ENCODE measurements at regions not wholly inside any gene's neighbourhood (a gene's known extent, or its start where the extent isn't known, plus 50 kb on each side); places are given as distances from the start of the nearest gene placed in this dataset.
"Not testable (repeated sequence)": the region's sequence is repeated elsewhere in the genome, so short reads cannot be mapped to it uniquely, and the experiment has no call there.

DNA sequence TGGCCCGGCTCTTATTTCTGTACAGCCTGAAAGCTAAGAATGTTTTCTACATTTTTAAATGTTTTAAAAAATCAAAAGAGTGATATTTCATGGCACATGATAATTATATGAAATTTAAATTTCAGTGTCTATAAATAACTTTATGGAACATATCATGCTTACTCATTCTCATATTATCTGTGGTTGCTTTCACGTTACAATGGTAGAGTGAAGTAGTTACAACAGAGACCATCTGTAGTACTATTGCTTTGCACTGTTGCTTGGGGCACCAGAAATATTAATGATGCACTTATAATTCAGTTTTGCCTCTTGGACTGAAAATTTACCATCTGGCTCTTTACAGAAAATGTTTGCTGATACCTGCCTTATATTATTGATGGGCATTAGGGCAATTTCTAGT, 481.6 kb downstream of the PLPP3 start:
- DNase-seq = no peak

DNA sequence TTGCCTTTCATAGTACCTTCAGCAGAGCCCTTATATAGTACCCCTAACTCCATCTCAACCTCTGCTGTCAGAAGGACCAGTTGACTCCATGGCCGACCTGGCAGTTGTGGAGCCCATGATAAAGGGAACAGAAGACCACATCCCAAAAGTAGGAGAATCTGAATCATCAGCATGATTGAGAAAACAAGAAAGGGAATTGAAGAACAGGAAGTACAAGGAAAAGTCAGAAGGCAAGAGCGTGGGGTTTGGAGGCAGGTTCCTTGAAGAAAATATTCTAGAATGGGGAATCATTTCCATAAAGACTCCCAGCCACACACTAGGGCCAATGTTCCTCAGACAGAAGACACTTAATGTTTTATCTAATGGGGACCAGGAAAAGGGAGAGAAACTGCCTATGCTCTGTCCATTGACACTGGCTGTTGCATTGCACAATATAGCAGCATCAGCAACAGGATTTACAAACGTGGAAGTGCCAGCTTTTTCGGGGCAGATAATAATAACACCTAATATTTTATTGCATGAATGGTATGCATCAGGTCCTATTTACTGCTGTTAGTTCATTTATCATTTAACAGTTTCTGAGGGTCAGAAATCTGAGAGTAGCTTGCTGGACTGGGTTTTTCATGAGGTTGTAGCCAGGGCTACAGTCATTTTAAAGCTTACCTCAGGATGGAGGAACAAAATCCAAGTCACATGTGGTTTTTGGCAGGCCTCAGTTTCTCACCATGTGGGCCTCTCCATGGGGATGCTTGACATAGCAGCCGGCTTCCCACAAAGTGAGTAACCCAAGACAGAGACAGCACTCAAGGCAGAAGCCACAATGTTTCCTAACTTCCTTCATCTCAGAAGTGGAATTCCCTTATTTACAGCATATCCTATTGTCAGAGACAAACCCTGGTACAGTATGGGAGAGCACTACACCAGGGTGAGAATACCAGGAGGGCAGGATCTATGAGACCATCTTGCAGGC, 483.4 kb downstream of the PLPP3 start:
- DNase-seq = peak in 1 of 2 experiments; percentile 20

DNA sequence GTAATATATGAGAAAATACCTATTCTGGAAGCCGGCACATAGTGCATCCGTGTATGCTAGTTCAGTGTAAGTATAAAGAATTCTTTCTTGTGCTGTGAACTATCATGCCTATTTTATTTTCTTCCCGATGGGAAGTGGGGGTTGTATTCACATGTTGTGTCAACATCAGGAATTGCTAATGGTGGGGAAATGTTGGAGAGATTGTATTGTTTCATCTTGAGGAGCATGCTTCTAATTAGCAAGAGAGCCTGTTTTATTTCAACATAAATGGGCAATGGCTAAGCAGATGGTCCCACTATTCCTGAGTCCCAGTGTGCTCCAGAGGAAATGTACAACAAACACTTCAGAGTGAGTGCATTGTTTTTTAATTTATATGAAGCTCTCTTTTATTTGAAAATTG, 485.2 kb downstream of the PLPP3 start:
- DNase-seq = no peak

DNA sequence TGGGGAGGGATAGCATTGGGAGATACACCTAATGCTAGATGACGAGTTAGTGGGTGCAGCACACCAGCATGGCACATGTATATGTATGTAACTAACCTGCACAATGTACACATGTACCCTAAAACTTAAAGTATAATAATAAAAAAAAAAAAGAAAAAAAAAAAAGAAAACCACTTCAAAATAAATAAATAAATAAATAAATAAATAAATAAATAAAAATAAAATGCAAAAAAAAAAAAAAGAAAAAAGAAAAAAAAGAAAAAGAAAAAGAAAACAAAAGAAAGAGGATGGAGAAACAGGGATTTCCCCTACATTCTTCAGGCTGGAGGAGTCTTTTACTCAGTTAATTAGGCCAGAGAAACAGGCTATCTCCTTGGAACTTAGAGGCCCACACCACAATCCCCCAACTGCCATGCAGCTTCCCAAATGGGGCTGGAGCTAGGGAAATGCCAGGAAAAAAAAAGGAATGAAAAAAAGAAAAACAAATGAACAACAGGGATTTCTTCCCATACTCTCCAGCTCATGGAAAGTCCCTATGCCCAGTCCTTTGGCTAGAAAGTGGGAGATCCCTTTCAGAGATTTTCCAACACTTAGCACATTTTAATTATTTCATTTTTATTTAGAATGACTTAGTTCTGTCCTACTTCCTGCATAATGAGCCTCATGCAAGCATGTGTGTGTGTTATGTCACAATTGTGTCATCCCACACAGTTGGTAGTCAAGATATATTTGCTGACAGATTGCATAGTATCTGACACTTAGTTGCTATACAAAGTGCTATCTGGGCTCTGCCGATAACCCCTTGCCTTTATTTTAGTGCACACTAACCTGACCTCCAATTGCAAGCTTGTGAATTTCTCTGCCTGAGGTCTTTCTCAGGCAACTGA, 486.4 kb downstream of the PLPP3 start:
- DNase-seq = no peak

DNA sequence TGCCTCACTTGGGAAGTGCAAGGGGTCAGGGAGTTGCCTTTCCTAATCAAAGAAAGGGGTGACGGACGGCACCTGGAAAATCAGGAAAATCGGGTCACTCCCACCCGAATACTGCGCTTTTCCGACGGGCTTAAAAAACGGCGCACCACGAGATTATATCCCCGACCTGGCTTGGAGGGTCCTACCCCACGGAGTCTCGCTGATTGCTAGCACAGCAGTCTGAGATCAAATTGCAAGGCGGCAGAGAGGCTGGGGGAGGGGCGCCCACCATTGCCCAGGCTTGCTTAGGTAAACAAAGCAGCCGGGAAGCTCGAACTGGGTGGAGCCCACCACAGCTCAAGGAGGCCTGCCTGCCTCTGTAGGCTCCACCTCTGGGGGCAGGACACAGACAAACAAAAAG, 489.5 kb downstream of the PLPP3 start:
- DNase-seq = not testable (repeated sequence)

DNA sequence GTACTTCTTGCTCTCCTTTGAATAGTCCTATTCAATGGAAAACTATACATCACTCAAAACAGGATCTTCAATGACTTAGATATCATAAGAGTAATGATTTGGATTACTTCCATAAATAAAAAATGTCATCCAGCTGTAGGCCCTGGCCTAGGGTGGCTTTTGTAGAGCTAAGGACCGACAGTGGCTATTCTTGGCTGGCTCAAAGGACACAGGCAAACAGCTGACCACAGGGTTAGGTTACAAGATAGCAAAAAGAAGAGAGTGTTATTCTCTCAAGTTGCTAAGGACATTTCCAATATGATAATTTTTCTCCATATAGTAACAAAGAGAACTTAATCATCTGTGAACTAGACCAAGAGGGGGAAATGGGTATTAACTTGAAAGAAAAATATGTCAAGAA, 495.1 kb downstream of the PLPP3 start:
- no peak for DNase-seq

DNA sequence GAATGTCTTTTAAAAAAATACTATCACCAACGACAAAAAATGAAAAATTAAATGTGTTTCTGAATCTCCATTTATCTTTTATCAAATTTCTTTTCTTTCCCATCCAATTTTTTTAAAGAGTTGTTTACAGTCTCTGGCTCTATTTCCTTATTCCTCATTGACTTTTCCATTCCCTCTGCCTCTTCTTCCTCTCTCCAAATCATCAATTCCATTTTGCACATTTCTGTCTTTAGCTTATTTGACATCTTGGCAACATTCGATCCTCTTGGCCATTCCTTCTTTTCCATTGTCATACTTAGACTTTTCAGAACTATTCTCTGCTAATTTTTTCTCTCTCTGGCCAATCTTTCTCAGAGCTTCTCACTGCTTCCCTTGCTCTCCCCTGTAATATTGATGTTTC, 497.6 kb downstream of the PLPP3 start:
- no peak for DNase-seq

DNA sequence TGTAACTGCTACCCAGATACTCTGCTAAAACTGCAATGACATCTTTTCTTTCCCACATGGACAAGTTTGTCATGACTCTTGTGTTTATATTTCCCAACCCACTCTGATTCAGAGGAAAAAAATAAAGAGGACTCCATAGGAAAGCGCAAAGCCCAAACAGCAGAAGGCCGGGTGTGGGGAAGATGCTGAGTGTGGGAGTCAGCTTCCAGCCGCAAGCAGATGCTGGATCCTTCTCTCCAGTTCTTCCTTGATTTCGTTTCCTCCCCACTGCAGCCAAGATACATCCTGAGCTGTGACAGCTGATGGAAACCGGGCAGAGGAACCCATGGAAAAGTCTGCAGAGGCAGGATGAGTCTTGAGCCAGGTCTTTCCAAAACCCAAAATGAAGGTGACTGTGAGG, 498.2 kb downstream of the PLPP3 start:
- DNase-seq = no peak

DNA sequence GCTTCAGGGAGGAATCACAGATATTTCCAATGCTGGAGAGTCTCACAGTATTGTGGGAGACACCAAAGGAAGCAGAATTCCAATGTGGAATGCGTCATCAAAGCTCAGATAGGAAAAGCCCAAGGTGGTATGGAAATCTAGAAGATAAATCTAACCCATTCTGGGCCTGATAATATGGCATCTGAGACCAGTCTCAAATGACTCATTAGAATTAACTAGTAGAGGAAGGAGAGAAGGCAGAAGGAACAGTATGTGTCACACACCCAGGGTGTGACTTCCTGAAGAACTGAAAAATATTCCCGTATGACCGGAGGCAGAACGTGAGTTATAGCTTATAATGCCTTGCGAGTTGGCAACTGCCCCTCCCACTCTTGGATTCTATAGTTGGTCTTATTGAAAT, 499.2 kb downstream of the PLPP3 start:
- no peak for DNase-seq

DNA sequence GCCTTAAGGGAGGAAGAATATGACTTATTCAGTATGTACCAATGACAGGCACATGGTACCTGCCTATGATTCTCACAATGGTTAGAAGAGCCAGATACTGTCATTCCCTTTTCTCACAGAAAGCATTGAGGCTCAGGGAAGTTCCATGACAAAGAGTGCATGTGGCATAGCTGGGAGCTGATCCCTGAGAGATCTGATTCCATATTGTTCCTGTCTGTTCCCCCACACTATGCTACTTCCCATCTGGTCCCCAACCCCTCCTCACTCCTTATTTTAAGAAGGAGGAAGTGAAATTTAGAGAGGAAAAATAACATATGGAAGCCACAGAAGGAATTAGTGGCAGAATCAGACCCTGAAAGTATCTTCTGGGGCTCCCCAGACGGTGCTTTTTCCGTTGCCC, 500.0 kb downstream of the PLPP3 start:
- DNase-seq = no peak

DNA sequence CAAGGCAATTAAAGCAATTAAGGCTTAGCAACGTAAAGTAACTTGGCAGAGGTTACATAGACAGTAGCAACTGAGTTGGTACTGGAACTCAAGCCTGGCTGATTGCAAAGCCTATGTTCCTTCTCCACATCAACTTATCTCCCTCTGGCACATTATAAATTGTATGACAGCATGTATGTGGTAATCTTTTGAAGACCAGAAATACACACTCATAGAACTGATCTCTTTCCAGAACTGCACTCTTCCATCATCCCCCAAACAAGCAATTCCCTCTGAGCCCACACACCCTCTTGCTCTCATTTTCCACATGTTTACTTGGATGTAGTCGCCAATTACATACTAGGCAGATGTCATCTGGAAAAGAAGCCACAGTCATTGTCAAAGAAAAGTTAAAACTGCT, 502.2 kb downstream of the PLPP3 start:
- DNase-seq = no peak

DNA sequence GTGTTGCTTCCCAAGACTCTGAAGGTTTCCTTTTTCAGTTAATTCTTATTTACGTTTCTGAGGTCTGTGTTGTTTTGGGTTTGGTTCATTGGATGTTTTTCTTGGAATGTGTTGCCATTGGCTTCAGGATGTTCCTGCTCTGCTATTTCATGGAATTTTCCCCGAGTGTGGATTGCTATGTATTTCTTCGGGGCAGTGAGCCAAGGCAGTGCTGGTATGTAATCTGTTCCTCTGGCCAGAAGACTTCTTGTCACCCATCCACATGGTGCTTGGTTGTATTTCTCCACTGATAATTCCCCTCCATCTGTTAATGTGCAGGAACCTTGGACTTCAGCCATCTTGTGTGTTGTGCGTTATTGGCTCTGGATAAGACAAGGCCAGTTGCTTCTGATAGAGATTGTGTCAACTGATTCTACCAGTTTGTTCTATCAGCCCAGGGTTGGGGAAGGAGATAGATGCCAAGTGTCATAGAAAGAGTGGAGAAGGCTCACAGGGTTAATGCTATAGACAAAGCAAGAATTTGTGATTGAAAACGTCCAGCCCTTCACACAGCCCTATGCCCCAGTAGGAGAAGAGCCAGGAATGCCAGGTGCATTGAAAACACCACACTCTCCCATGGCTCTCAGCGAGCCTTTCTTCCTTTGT, 505.2 kb downstream of the PLPP3 start:
- DNase-seq = peak; percentile 91 to 96

DNA sequence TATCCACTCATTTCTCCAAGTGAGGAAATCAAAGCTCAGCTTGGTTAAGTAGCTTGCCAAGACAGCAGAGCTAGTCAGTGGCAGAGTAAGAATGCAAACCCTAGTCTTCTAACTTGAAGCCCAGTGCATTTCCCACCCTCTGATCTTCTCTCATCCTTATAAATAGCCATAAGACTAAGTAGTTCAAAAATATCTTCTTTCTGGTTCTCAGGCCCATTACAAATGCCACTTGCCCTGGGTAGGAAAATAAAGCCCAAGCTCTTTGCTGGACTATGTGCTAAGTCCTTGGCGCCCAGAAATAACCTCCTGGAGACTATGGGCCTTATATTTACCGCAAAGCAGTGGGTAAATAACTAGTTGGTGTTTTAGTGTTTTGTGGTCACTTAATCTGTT, 505.8 kb downstream of the PLPP3 start:
- DNase-seq = no peak

DNA sequence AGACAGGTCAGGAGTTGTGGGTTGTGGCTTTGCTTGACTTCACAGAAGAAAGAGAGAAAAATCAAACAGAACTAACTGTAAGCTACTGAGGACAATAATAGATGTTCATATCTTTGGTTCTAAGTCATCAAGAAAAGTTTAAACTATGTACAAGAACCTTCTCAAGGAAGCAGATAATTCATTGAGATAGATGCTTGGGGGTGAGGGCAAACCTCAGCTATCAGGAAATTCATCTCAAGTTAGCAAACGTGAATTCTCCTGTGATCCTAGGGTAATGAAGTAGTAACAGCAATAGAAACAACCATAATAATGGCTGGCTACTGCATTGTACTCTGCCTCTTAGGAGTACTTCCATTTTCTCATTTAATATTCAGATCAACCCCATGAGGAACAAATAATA, 506.2 kb downstream of the PLPP3 start:
- no peak for DNase-seq

DNA sequence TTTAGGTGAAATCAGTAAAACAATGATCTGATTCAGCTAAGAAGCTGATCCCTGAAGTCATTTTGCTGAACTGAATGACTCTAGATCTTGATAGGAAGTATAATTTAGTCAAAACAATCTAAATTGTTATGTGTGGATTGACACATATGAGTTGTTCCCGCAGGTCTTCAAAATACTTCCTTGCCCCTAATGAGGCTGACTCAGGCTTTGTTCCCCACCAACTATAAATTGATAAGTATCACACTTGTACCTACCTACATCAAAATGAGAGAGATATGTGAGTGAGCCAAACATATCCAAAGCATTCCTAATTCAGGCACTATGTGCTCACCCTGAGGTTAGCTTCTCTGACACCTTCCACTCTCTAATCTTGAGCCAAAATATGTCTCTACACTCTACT, 507.1 kb downstream of the PLPP3 start:
- DNase-seq = no peak

DNA sequence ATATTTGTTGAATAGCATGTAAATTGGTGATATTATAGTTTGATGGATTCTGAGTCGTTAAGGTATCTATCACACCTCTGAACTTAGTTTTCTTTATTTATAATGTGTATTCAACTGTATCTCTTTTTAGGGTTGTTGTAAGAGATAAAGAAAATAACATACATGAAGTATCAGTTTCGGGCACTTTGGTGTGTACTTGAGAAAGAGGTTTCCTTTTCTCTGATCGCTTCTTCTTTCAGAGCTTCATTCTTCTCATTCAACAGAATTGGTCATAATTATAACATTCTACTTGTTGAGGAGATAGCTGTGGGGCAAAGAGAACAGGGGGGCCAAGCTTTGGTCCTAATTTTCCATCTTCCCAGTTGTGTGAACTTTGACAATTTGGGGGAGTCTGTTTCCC, 508.0 kb downstream of the PLPP3 start:
- no peak for DNase-seq

DNA sequence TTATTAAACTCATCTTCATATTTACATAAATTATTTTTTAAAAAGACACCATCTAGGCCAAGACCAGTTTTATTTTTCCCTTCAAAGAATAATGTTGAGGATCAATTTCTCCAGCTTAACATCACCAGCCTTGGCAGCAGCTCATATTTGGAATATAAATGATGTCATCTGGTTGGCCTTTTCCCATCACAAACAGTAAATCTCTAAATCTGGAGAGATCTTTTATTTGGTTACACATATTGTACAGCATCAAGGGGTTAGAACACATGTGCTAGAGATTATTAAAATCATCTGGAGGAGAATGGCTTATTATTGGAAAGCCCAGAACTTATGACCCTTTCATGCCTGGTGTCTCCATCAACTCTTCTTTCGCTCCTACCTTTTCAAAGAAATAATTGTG, 508.8 kb downstream of the PLPP3 start:
- no peak for DNase-seq

DNA sequence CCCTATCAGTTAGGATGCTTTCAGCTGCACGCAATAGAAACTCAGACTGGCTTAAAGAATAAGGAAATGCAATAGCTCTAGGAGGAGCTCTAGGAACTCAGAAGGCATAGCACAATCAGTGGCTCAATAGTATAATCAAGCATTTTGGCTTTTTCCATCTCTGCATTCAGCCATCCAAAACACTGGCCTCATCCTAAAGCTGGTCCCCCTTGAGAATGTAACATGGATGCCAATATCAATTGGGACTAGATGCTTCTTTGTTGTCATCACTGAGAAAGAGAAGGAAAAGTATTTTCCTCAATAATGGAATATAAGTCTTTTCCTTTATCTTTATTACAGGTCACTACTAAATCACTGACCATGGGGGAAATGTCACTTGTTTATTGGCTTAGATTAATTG, 509.5 kb downstream of the PLPP3 start:
- no peak for DNase-seq

DNA sequence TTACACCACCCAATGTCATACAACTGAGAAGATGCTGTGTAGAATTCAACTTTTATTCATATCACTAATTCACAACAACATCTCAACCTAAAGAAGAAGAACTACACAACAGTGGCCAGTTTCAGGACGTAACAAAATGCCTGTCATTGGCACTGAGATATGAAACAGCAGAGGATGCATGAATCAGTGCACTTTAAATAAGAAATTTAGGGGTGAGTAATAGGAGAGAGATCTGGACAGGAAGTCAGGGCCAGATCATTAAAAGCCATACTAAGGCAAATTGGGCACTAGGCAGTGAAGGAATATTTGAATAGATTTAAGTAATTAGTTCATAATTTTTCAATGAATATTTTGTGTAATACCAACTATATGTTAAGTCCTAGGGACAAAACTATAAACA, 510.5 kb downstream of the PLPP3 start:
- no peak for DNase-seq

DNA sequence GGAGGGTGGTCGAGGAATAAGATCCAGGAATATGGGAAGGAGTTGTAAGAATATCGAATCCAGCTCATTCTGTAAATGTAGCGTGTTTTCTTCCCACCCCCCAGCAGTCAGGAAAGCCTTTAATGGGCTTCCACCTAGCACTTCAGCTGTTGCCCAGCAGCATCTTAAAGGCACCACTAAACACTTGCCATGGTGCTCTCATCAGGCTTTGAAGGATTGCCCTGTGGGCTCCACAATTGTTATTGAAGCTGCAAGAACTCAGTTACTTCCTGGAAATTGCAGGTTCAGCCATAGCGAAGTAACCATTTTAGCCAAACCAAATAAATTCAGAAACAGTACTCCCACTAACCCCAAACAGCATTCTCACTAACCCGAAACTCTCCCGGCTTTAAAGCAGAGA, 511.2 kb downstream of the PLPP3 start:
- DNase-seq = no peak

DNA sequence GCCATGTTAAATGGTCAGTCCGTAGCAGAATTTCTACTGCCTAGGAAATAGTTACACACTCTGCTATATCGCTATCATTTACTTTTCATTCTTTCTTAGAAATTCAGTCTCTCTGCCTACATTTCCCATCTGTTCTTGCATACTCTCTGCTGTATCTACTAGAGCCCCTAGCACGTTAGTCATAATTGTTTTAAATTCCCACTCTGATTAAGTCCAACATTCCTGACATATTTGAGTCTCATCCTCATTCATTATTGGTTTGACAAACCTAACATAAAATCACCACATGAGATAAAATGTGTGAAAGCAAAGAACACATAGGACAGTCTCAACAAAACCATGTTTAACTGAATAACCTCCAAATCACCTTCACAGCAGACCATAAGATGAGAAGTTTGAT, 513.6 kb downstream of the PLPP3 start:
- DNase-seq = no peak

DNA sequence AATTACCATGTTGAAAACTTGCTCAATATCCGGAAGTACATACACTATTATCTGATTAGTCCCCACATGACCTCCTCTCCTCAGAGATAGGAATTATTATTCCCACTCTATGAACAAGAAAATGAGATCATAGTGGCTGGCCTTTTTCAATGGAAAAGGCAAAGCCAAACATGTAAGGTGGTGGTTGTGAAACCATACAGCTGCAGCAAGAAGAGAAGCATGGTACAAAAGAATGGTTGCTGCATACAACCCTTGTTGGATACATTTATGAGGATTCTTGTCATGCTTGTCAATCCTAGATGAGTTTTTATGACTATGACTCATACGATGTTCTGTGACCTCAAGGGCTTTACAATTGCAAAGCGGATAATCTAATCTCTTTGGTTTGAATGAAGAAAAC, 514.7 kb downstream of the PLPP3 start:
- DNase-seq = no peak

DNA sequence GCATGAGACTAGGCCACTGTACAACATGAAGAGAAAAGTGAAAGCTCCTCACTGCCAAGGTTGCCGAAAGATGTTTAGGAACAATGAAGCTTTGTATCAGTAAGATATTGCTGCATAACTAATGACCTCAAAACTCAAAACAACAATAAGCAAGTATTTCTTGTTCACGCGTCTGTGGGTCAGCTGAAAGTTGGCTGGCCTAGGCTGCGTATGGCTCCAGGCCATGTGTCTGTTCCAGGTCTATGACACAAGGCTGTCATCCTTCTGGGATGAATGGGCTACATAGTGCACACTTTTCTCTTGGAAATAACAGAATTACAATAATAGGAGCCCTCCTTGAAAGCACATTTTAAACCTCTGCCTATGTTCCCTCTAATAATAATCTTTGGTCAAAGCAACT, 515.9 kb downstream of the PLPP3 start:
- DNase-seq = no peak

DNA sequence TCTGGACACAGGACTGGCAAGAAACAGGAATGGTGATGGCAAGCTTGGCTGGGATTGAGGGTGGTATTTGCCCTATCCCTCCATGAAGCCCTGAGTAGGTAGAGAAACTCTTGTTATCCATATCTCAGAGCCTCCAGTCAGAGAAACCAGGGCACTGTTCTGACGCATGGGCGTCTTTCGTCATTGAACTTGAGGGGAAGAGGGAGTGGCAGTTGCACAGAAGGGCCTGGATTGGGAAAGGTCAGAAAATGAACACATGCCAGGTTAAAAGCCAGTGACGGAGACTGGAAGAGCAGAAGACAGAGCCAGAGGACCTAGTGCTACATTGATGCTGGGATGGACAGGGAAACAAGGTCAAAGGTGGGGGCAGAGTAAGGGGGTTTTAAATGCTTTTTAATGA, 516.7 kb downstream of the PLPP3 start:
- no peak for DNase-seq

All from cerebellar nuclear complex (tissue), 1 donor.